ENCODE measurements at regions not wholly inside any gene's neighbourhood (a gene's known extent, or its start where the extent isn't known, plus 50 kb on each side); places are given as distances from the start of the nearest gene placed in this dataset.
"Not testable (repeated sequence)": the region's sequence is repeated elsewhere in the genome, so short reads cannot be mapped to it uniquely, and the experiment has no call there.

GRCh38 chr2:113341191-113341869 lies 62.6 kb upstream of the PAX8 start:
- no peak for DNase-seq (ENCODE audit: low spot score)

- no peak for DNase-seq (ENCODE audit: low spot score)
Measured at GRCh38 chr2:113337809-113338208, 59.1 kb upstream of the PAX8 start.

- DNase-seq (ENCODE audit: low spot score) = not testable (repeated sequence)
Measured at GRCh38 chr2:113336040-113336439, 57.3 kb upstream of the PAX8 start.

GRCh38 chr2:113334147-113334546 lies 55.4 kb upstream of the PAX8 start:
- no peak for DNase-seq (ENCODE audit: low spot score)

- not testable (repeated sequence) for DNase-seq (ENCODE audit: low spot score)
Measured at GRCh38 chr2:113333735-113334134, 55.0 kb upstream of the PAX8 start.

- not testable (repeated sequence) for DNase-seq (ENCODE audit: low spot score)
Measured at GRCh38 chr2:113330060-113330767, 51.5 kb upstream of the PAX8 start.

GRCh38 chr2:113328973-113329372 lies 50.3 kb upstream of the PAX8 start:
- DNase-seq (ENCODE audit: low spot score) = not testable (repeated sequence)

- DNase-seq (ENCODE audit: low spot score) = not testable (repeated sequence)
Measured at GRCh38 chr2:113328572-113328971, 49.9 kb upstream of the PAX8 start.
